ENCODE measurements at regions not wholly inside any gene's neighbourhood (a gene's known extent, or its start where the extent isn't known, plus 50 kb on each side); places are given as distances from the start of the nearest gene placed in this dataset.

DNA sequence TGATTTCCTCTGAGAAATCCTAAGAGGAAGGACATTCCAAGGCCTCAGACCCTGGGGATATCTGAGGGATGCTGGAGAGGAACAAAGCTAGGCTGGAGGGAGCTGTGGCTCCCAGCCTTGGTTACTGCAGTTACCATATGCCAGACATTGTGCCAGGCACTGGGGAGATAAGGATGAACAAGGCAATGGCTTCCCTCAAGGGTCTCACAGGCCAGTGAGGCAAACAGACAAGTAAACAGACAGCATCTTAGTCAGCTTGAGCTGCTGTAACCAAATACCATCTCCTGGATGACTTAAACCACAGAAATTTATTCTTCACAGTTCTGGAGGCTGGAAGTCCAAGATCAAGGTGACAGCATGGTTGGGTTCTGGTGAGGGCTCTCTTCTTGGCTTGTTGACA is 91.8 kb downstream of the SKA1 start:
- TF ChIP-seq, protein P1, sequence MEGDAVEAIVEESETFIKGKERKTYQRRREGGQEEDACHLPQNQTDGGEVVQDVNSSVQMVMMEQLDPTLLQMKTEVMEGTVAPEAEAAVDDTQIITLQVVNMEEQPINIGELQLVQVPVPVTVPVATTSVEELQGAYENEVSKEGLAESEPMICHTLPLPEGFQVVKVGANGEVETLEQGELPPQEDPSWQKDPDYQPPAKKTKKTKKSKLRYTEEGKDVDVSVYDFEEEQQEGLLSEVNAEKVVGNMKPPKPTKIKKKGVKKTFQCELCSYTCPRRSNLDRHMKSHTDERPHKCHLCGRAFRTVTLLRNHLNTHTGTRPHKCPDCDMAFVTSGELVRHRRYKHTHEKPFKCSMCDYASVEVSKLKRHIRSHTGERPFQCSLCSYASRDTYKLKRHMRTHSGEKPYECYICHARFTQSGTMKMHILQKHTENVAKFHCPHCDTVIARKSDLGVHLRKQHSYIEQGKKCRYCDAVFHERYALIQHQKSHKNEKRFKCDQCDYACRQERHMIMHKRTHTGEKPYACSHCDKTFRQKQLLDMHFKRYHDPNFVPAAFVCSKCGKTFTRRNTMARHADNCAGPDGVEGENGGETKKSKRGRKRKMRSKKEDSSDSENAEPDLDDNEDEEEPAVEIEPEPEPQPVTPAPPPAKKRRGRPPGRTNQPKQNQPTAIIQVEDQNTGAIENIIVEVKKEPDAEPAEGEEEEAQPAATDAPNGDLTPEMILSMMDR (conservative IDR thresholded peaks at IDR 0.05; ENCODE audit: low read depth, low read length), result no peak
- TF ChIP-seq RFX5 (IDR thresholded peaks at IDR 0.05; ENCODE audit: low read depth, low read length), result no peak
- TF ChIP-seq POLR2A (IDR thresholded peaks at IDR 0.05; ENCODE audit: low read depth, low read length), result no peak
- TF ChIP-seq MXI1 (IDR thresholded peaks at IDR 0.05; ENCODE audit: borderline replicate concordance, low read depth, low read length), result no peak
- no peak for TF ChIP-seq BHLHE40 (IDR thresholded peaks at IDR 0.05; ENCODE audit: low read depth, low read length)
- TF ChIP-seq CHD1 (IDR thresholded peaks at IDR 0.05; ENCODE audit: low read depth, low read length), result no peak
- TF ChIP-seq FOS (IDR thresholded peaks at IDR 0.05; ENCODE audit: low read depth, low read length), result no peak
- no peak for TF ChIP-seq CEBPB (IDR thresholded peaks at IDR 0.05; ENCODE audit: low read depth, low read length)

Data from IMR-90 (cell line).